ENCODE measurements at regions not wholly inside any gene's neighbourhood (a gene's known extent, or its start where the extent isn't known, plus 50 kb on each side); places are given as distances from the start of the nearest gene placed in this dataset.
"Not testable (repeated sequence)": the region's sequence is repeated elsewhere in the genome, so short reads cannot be mapped to it uniquely, and the experiment has no call there.

DNA sequence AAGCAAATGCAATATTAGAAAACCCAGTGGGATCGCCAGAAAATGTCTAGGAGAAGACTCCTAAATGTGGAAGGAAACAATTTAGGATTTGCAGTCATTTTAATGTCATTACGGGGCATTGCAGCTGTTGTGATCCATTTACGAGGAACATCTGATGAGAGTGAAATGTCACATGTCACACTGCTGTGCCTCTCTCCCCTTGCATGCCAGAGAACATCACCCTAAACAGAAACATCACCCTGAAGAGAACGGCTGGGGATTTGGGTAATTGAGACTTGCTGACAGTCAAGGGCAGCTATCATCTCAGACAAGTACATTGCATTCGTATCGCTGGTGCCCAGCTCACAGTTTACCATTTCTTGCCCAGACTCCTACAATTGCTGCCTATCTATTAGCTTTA, 785.7 kb upstream of the POM121L12 start:
- DNase-seq, result no peak

GRCh38 chr7:52247518-52247917, 787.9 kb upstream of the POM121L12 start:
- no peak for DNase-seq

GRCh38 chr7:52243685-52244084, 791.7 kb upstream of the POM121L12 start:
- no peak for DNase-seq

- no peak for DNase-seq
Observed at GRCh38 chr7:52233248-52233647, 802.2 kb upstream of the POM121L12 start.

DNA sequence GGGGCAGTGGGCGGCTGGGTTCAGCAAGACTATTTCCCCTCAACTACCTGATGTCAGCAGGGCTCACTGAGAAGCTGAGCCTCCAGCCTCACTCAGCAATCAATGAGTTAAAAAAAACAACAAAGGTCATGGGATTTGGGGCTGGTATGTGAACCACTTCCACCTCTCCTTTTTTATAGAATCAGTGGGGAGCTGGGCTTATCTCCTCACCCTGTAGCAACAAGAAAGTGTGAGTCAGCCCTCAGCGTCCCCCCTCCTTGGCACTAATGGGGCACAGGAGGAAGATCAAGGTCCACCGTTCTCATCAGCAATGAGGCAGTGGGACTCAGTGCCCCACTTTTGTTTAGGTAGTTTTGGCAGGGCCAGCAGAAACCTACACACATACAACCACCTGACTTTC, 823.5 kb upstream of the POM121L12 start:
- no peak for DNase-seq

- DNase-seq, result no peak
Observed at GRCh38 chr7:52209614-52210013, 825.8 kb upstream of the POM121L12 start.

GRCh38 chr7:52197221-52197620, 838.2 kb upstream of the POM121L12 start:
- DNase-seq, result no peak

DNA sequence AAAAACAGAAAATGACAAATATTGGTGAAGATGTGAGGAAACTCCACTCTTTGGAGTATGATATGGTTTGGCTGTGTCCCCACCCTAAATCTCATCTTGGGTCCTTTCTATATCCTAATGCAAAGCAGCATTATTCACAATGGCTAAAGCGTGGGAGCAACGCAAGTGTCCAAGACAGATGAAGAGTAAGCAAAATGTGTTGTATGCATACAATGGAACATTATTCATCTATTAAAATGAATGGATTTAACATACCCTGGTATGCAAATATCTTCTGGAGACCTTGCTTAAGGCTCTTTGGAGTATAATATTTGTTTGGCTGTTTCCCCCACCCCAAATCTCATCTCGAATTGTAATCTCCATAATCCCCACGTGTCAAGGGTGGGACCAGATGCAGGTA, 839.8 kb upstream of the POM121L12 start:
- DNase-seq, result no peak

- DNase-seq, result no peak
Observed at GRCh38 chr7:52189153-52189778, 846.2 kb upstream of the POM121L12 start.

DNA sequence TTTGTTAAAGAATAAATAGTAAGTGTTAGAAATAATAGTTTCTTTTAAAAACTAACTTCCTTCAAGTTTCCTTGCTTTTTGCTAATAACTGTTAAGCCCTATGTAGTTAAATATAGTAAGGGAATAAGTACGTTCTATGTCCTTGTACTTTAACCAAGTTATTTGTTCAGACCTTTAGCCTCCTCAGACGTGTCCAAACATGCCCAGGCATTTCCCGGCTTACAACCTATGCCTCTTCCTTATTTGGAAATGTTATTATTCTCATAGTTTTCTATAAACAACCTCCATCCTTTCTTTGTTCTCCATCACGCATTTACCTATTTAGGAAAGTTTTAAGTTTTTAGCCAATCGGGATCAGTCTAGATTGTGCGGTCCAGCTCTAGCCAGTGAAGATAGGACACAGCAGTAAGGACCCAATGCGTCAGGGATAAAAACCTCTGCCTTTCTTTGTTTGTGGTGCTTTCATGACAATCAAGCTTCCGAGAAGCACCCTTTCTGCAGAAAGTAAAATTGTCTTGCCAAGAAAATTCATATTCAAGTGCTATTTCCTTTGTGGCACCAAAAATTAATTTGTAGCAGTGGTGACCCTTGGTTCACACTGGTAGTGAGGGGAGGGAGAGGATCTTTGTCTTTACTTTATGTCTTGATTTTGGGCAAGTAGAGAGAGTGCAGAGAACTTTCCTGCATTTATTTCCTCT, 851.3 kb upstream of the POM121L12 start:
- DNase-seq, result no peak

GRCh38 chr7:52179934-52180333, 855.5 kb upstream of the POM121L12 start:
- no peak for DNase-seq

- no peak for DNase-seq
Observed at GRCh38 chr7:52168085-52168484, 851.5 kb upstream of the COBL start.

DNA sequence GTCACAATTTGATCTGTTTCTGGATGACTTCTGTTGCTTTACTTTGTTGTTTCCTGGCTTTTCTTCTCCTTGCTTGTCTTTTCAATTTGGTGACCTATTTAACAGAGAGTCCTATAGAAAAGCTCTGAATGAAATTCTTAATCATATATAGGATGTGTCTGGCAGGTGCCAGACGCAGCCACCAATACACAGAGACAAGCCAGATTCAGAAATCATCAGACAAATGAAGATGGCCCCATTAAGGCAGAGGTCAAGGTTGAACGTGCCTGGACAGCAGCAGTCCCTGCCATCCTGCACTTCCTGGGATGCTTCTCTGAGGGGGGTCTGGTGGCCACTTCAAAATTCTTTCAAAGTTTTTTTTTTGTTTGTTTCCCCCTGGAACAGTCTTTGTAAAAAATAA, 846.7 kb upstream of the COBL start:
- no peak for DNase-seq

DNA sequence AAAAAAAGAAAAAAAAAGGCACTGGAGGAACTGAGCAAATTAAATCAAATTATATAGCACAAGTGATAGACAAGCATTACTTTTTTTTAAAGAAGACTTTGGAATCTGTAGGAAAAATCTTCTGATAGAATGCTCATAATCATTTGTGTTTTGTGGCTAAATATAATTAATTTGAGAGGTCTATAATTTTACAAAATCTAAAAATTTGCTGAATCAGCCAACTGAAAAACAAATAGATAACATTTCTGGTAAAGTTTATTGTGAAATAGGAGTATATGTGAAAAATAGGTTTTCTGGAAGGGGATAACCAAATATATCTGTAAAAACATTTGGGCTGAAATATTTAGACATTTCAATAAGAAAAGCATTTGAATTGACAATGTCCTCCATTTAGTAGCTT, 844.9 kb upstream of the COBL start:
- no peak for DNase-seq

GRCh38 chr7:52159421-52159820, 842.8 kb upstream of the COBL start:
- DNase-seq, result not testable (repeated sequence)

GRCh38 chr7:52154382-52154781, 837.8 kb upstream of the COBL start:
- no peak for DNase-seq

- no peak for DNase-seq
Observed at GRCh38 chr7:52151559-52151958, 835.0 kb upstream of the COBL start.

DNA sequence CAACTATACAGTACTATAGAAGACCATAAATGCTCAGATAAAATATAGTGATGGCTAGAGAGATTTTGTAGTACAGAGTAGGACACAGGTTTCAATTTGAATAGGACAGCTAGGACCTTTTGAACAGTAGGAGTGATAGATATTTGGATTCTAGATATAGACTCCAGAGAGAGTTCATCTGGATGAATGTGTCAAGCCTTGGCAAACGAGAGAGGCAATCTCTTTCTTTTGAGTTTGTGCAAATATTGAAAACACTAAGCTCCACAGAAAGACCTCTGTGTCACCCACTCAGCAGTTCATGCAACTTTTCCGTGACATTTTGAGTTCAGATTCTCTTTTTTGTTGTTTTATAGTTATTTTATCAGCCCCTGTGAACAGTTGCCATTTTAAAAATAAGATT, 834.3 kb upstream of the COBL start:
- DNase-seq, result no peak

DNA sequence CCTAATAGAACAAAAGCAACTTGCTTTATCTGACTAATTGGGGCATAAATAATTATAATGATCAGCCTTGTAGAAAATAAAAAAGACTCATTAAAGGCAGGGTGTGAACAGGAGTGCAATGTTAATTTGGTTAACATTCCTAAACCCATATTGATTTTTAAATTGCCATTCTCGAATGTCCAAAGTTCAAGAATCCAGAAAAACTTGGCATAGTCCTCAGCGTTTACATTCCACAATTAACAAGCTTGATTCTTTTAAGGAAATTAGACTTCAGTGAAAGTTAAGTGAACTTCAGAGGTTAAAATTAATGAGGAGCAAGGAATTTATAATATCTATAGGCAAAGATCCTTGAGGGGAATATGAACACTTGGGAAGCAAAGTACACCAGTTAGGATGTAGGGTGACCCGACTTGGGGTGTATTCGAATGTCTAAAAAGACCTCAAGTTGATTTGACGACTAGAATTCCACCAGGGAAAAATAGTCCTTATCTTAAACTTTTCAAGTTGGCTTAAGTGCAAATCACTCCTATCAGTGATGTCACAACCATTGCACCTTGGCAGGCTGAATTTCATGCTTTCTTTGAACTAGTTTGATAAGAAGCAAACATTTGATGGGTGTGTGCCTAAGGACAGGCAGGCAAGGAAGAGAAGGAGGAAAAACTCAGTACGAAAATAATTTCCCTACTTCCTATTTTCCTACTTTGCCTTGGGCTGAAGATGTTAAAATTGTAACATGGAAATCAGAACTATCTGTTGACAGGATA, 830.4 kb upstream of the COBL start:
- DNase-seq, result no peak

- no peak for DNase-seq
Observed at GRCh38 chr7:52143219-52143618, 826.6 kb upstream of the COBL start.

- DNase-seq, result no peak
Observed at GRCh38 chr7:52140851-52141250, 824.2 kb upstream of the COBL start.

DNA sequence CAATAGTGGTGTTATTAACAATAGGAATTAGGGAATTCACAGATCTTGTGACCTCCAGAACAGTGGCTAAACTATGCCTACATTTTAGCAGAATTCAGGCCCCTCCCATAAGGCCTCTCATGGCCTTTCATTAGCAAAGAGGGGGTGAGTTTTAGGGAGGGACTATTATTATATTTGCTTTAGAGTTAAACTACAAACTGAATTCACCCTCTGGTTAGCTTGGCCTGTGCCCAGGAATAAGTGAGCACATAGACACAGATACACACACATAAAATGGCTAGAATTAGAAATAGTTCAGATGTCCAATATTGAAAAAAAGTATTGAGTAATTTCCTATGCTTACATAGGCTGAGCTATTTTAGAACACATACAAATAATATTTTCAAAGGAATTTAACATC, 818.8 kb upstream of the COBL start:
- DNase-seq, result no peak

GRCh38 chr7:52129278-52129677, 812.7 kb upstream of the COBL start:
- no peak for DNase-seq

DNA sequence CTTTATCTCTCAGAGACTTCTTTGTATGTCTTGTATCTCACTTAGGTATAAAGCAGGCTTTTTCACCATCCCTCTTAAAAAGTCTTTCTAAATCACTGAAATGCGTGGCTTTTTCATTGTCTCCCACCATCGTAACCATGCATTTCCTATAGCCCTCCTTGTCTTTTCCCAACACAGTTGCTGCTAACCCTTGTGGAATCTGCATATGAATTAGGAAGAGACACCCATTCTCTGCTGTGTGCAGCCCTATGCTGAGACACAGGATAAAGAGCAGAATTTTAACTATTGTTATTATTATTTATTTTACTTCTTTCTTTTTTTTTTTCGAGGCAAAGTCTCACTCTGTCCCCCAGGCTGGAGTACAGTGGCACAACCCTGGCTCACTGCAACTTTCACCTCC, 804.3 kb upstream of the COBL start:
- DNase-seq, result no peak
